HG03066 (cell line): ENCODE measurements at regions not wholly inside any gene's neighbourhood (a gene's known extent, or its start where the extent isn't known, plus 50 kb on each side); places are given as distances from the start of the nearest gene placed in this dataset.

Source experiments
- ATAC-seq: cut with Tn5 transposase; IDR thresholded peaks from one replicate; pipeline ENCODE4 v1.9.1; 2021; ENCODE audit warnings: low read depth; ENCODE audit not compliant: unreplicated experiment

DNA sequence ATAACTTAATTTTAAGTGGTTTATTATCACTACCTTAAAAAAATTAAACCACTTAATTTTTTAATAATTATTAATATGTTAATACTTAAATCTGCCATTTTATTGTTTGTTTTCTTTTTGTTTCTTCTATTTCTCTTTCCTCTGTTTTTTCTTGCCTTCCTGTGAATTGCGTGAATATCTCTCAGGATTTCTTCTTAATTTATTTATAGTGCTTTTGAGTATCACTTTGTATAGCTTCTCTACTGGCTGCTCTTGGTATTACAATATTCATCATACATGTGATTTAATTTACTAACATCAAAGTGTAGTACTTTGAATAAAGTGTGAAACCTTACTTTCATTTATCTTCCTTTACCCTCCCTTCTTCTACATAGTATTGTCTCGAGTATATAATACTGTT, 349.5 kb upstream of the CPXCR1 start:
- no peak for ATAC-seq

DNA sequence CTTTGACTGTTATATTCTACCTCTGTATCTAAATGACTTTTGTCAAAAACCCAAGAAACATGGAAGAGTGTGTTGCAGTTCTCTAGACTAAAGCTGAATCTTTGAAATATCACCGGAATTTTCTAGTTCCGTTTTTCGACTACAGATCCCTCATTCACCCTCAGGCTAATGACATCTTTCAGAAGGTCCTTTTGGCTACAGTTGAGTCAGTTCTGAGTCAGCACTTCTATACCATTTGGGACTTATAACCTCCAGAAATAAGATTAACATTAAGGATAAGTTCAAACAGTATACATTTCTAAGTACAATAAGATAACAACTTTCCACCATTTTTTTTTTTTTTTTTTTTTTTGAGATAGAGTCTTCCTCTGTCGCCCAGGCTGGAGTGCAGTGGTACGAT, 331.0 kb upstream of the CPXCR1 start:
- ATAC-seq, result no peak

DNA sequence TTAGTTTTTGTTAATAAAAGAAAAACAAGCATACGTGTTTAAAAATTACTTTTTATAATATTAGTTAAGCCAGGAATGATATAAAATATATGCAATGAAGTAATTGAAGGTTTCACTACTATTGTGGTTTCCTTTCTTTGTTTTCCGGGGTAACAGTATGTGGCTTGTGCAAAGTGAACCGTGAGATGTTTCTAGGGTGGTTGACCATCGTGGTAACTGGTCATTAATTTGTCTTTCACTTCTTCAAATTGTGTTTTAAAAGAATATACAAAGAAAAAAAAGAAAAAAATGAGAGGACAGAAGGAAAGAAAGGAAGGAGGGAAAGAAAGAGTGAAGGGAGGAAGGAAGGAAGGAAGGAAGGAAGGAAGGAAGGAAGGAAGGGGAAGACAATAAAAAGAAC, 330.1 kb upstream of the CPXCR1 start:
- no peak for ATAC-seq

GRCh38 chrX:88424071-88424470, 323.0 kb upstream of the CPXCR1 start:
- ATAC-seq, result no peak

- no peak for ATAC-seq
Measured at GRCh38 chrX:88424541-88424940, 322.5 kb upstream of the CPXCR1 start.

DNA sequence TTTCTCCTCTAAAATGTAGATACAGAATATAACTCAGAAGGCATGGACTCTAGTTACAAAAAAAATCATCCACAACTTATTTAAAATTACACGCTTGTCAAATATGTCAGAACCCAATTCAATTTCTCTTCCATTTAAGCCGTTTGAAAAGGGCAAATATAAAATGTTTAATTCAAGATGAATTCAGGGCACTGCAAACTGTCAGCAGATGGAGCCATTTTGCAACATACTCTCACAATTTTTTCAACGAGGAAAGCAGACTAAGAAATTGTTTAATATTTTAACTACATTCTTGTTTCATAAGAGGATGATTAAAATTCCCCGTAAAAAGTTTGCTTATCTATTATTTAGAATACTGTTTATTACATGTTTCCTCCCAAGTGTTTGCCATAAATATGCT, 321.3 kb upstream of the CPXCR1 start:
- no peak for ATAC-seq

DNA sequence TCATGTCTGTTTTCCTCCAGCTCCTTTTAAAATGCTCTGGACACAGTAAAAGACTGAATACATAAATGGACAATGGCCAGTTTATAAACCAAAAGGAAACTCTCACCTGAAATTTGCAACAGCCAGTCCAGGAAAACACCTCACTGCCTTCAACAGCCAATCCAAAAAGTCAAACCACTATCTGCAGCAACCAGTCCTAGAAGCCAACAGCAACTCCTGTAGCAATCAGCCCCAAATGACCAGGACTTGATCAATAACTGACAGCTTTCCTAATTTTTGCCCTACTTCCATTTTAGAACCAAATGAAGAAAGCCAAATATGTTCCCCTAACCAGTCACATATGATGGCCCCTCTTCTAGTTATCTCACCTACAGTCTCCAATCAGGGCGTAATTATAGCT, 309.5 kb upstream of the CPXCR1 start:
- no peak for ATAC-seq

GRCh38 chrX:88438209-88438608, 308.8 kb upstream of the CPXCR1 start:
- ATAC-seq, result no peak

DNA sequence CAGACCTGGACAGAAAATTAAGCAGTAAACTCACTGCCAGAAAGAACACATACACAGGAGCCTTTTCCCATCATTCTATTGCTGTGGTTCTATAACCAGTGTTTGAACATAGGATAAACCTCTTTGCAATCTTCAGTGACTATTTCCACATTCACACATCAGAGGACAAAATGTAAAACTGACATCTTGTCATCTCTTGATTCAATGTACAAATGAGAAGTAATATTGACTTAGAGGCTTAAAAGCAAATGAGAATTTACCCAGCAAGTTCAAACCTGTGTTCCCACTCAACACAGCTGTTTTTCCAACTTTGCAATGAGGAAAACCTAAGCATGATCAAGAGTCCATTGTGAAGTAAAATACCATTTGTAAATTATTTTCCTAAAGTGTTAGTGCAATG, 307.1 kb upstream of the CPXCR1 start:
- ATAC-seq, result no peak
